Sigmoid colon (tissue), 4 donors: ENCODE measurements at regions not wholly inside any gene's neighbourhood (a gene's known extent, or its start where the extent isn't known, plus 50 kb on each side); places are given as distances from the start of the nearest gene placed in this dataset.

Source experiments
- CTCF ChIP-seq, 4 experiments: fragments of 450-650 bp in 3 of 4; fragments of 200-600 bp in 1 of 4; IDR thresholded peaks; one replicate each; pipeline ENCODE4 v1.5.1; 2016 to 2019; ENCODE audit warnings: antibody characterized with exemption in 4 of 4, mild to moderate bottlenecking in 3 of 4, moderate library complexity in 2 of 4
- POLR2A ChIP-seq, 2 donors: fragments of 450-650 bp; IDR thresholded peaks; one replicate each; pipeline ENCODE4 v1.6.1; 2016; ENCODE audit warnings: antibody characterized with exemption in 2 of 2, mild to moderate bottlenecking in 2 of 2, moderate library complexity in 2 of 2
- POLR2AphosphoS5 ChIP-seq, 4 donors: sonication (generic); formaldehyde crosslinking; IDR thresholded peaks; one replicate each; pipeline ENCODE4 v1.6.1; 2017; ENCODE audit warnings: antibody characterized with exemption in 4 of 4

GRCh38 chr3:168364967-168365366 lies 269.2 kb upstream of the GOLIM4 start:
- no peak for TF ChIP-seq POLR2A (IDR thresholded peaks at IDR 0.05)
- no peak for TF ChIP-seq CTCF (IDR thresholded peaks at IDR 0.05)
- no peak for TF ChIP-seq POLR2AphosphoS5 (IDR thresholded peaks at IDR 0.05)
